ENCODE measurements at regions not wholly inside any gene's neighbourhood (a gene's known extent, or its start where the extent isn't known, plus 50 kb on each side); places are given as distances from the start of the nearest gene placed in this dataset.

GRCh38 chr17:33803199-33803685, 451.8 kb upstream of the CCL2 start:
- TF ChIP-seq CTCF (IDR thresholded peaks at IDR 0.05; ENCODE audit: low read depth, low read length) (no peak), EZH2phosphoT487 (IDR thresholded peaks at IDR 0.05; ENCODE audit: low read depth) (no peak)

Measured in OCI-LY3 (cell line).